ENCODE measurements at regions not wholly inside any gene's neighbourhood (a gene's known extent, or its start where the extent isn't known, plus 50 kb on each side); places are given as distances from the start of the nearest gene placed in this dataset.
"Not testable (repeated sequence)": the region's sequence is repeated elsewhere in the genome, so short reads cannot be mapped to it uniquely, and the experiment has no call there.

DNA sequence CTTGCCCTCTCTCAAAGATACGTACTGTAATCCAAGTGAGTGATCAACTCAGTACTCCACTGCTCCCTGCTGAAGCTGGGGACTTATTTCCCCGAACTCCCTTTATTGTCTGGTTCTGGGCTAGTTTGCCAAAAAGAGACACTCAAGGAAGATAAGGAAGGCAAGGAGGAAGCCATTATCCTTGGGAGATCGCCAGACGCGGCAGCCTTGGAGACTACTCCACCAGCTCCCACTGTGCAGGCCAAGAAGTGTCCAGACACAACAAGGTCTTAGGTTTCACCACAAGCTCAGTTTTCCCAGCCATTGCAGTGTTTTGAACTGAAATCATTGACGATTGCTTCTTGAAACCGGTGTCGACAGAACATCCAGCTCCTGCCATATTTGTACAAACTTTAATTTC is 439.6 kb upstream of the UBE2E3 start:
- no CpG with 5 or more reads among the region's 8 CpGs for WGBS (ENCODE audit: extremely low coverage, insufficient coverage, low lambda C conversion rate)
- Histone ChIP-seq H3K23ac (ENCODE audit: low read length) (no peak overlapping the region), H3K27me3 (ENCODE audit: insufficient read depth, low read length, poor library complexity) (no peaks in the 10 kb centered on the region), H2BK15ac (replicated peaks; ENCODE audit: low read depth) (no peak overlapping the region), H4K5ac (ENCODE audit: low read length) (no peak overlapping the region), H3K79me2 (ENCODE audit: control insufficient read depth, insufficient read depth, low read length) (no peaks in the 10 kb centered on the region), H3K18ac (ENCODE audit: low read length) (no peak overlapping the region), H3K4me1 (ENCODE audit: control insufficient read depth, low read depth, low read length) (peaks cover 1% of the 10 kb centered on the region), H3K4me3 (ENCODE audit: low read length) (no peak overlapping the region), H2AK5ac (ENCODE audit: low read length) (no peak overlapping the region), H3K36me3 (ENCODE audit: control insufficient read depth, insufficient read depth, low read length) (no peaks in the 10 kb centered on the region), H3K4me2 (ENCODE audit: low read length) (no peak overlapping the region), H3K4ac (ENCODE audit: low read depth, low read length) (no peak overlapping the region), H3K56ac (ENCODE audit: low read length) (no peak overlapping the region), H3K79me1 (ENCODE audit: low read length) (no peaks in the 10 kb centered on the region), H2BK5ac (ENCODE audit: low read length) (no peak overlapping the region), H4K8ac (ENCODE audit: low read depth, low read length) (no peak overlapping the region), H2BK120ac (ENCODE audit: low read depth, low read length) (no peak overlapping the region), H3K9ac (ENCODE audit: low read length) (no peak overlapping the region), H3K27ac (ENCODE audit: low read depth, low read length) (no peak overlapping the region)
- peak; percentile 26 for DNase-seq

DNA sequence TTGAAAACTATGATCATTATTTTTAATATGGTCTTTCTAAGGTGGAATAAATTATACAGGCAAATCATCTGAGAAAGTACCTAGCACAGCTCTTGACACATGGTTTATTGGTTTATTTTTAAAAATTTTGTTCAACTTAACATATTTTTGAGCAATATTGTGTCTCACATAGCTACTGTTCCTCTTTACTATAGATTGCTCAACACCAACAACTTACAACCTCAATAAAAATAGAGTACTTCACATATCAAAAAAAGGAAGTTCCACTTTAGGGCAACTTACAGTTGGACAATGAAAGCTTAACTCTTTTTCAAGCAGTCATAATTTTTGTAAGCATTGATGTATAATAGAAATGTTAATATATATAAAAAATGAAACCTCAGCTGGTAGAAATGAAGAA is 440.9 kb upstream of the UBE2E3 start:
- no peaks in the 10 kb centered on the region for H3K36me3 ChIP-seq (ENCODE audit: control insufficient read depth, insufficient read depth, low read length)
- no peak overlapping the region for H4K8ac ChIP-seq (ENCODE audit: low read depth, low read length)
- no peak overlapping the region for H2AK5ac ChIP-seq (ENCODE audit: low read length)
- H3K4me2 ChIP-seq (ENCODE audit: low read length): no peak overlapping the region
- H3K27me3 ChIP-seq (ENCODE audit: insufficient read depth, low read length, poor library complexity): no peaks in the 10 kb centered on the region
- H3K79me2 ChIP-seq (ENCODE audit: control insufficient read depth, insufficient read depth, low read length): no peaks in the 10 kb centered on the region
- H3K4me3 ChIP-seq (ENCODE audit: low read length): no peak overlapping the region
- peaks cover 1% of the 10 kb centered on the region for H3K4me1 ChIP-seq (ENCODE audit: control insufficient read depth, low read depth, low read length)
- no peak overlapping the region for H3K4ac ChIP-seq (ENCODE audit: low read depth, low read length)
- no peak overlapping the region for H3K23ac ChIP-seq (ENCODE audit: low read length)
- no peak for DNase-seq
- H3K27ac ChIP-seq (ENCODE audit: low read depth, low read length): no peak overlapping the region
- no peak overlapping the region for H3K56ac ChIP-seq (ENCODE audit: low read length)
- no peak overlapping the region for H4K5ac ChIP-seq (ENCODE audit: low read length)
- no peak overlapping the region for H3K18ac ChIP-seq (ENCODE audit: low read length)
- no peaks in the 10 kb centered on the region for H3K79me1 ChIP-seq (ENCODE audit: low read length)
- H2BK120ac ChIP-seq (ENCODE audit: low read depth, low read length): no peak overlapping the region
- no peak overlapping the region for H3K9ac ChIP-seq (ENCODE audit: low read length)
- H2BK5ac ChIP-seq (ENCODE audit: low read length): no peak overlapping the region
- H2BK15ac ChIP-seq (replicated peaks; ENCODE audit: low read depth): no peak overlapping the region

DNA sequence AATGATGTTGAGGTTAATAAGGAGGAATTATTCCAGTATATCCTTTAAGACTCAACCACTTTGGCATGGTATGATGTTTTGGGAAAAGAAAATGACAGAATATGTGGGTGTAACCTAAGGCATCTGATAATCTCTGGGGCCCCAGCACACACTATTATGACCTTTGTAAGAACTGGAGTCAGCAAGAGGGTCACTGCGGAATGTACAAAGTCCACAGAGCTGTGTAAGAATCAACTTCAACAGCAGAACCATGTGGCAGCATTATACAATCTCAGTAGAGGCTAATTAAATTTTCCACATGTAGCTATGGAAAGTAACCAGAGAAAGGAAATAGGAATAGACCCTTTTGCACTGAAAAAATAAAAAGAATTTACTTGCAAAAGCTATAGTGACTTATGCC is 445.1 kb upstream of the UBE2E3 start:
- Histone ChIP-seq H3K4me3 (ENCODE audit: low read length) (no peak overlapping the region), H3K4me1 (ENCODE audit: control insufficient read depth, low read depth, low read length) (no peaks in the 10 kb centered on the region), H2AK5ac (ENCODE audit: low read length) (no peak overlapping the region), H4K8ac (ENCODE audit: low read depth, low read length) (no peak overlapping the region), H4K5ac (ENCODE audit: low read length) (no peak overlapping the region), H2BK120ac (ENCODE audit: low read depth, low read length) (no peak overlapping the region), H3K23ac (ENCODE audit: low read length) (no peak overlapping the region), H3K56ac (ENCODE audit: low read length) (no peak overlapping the region), H2BK15ac (replicated peaks; ENCODE audit: low read depth) (no peak overlapping the region), H3K9ac (ENCODE audit: low read length) (no peak overlapping the region), H3K27ac (ENCODE audit: low read depth, low read length) (no peak overlapping the region), H3K79me2 (ENCODE audit: control insufficient read depth, insufficient read depth, low read length) (no peaks in the 10 kb centered on the region), H3K4me2 (ENCODE audit: low read length) (no peak overlapping the region), H3K18ac (ENCODE audit: low read length) (no peak overlapping the region), H3K79me1 (ENCODE audit: low read length) (no peaks in the 10 kb centered on the region), H3K4ac (ENCODE audit: low read depth, low read length) (no peak overlapping the region), H3K36me3 (ENCODE audit: control insufficient read depth, insufficient read depth, low read length) (no peaks in the 10 kb centered on the region), H3K27me3 (ENCODE audit: insufficient read depth, low read length, poor library complexity) (no peaks in the 10 kb centered on the region), H2BK5ac (ENCODE audit: low read length) (no peak overlapping the region)
- no peak for DNase-seq
- no CpG with 5 or more reads among the region's 1 CpG for WGBS (ENCODE audit: extremely low coverage, insufficient coverage, low lambda C conversion rate)

DNA sequence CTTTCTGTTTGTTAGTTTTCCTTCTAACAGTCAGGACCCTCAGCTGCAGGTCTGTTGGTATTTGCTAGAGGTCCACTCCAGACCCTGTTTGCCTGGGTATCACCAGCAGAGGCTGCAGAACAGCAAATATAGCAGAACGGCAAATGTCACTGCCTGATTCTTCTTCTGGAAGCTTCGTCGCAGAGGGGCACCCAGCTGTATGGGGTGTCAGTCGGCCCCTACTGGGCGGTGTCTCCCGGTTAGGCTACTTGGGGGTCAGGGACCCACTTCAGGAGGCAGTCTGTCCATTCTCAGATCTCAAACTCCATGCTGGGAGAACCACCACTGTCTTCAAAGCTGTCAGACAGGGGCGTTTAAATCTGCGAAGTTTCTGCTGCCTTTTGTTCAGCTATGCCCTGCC is 448.6 kb upstream of the UBE2E3 start:
- H3K27me3 ChIP-seq (ENCODE audit: insufficient read depth, low read length, poor library complexity); H3K9ac ChIP-seq (ENCODE audit: low read length); H3K4me3 ChIP-seq (ENCODE audit: low read length); H3K23ac ChIP-seq (ENCODE audit: low read length); H3K36me3 ChIP-seq (ENCODE audit: control insufficient read depth, insufficient read depth, low read length); H3K56ac ChIP-seq (ENCODE audit: low read length); H3K18ac ChIP-seq (ENCODE audit: low read length); H2BK15ac ChIP-seq (replicated peaks; ENCODE audit: low read depth); H3K79me1 ChIP-seq (ENCODE audit: low read length); H3K79me2 ChIP-seq (ENCODE audit: control insufficient read depth, insufficient read depth, low read length); H2BK5ac ChIP-seq (ENCODE audit: low read length); H3K27ac ChIP-seq (ENCODE audit: low read depth, low read length); H2AK5ac ChIP-seq (ENCODE audit: low read length); H3K4me1 ChIP-seq (ENCODE audit: control insufficient read depth, low read depth, low read length); H2BK120ac ChIP-seq (ENCODE audit: low read depth, low read length); H4K8ac ChIP-seq (ENCODE audit: low read depth, low read length); H3K4me2 ChIP-seq (ENCODE audit: low read length); DNase-seq; H3K4ac ChIP-seq (ENCODE audit: low read depth, low read length); H4K5ac ChIP-seq (ENCODE audit: low read length): not testable (repeated sequence)
- no CpG with 5 or more reads among the region's 8 CpGs for WGBS (ENCODE audit: extremely low coverage, insufficient coverage, low lambda C conversion rate)

DNA sequence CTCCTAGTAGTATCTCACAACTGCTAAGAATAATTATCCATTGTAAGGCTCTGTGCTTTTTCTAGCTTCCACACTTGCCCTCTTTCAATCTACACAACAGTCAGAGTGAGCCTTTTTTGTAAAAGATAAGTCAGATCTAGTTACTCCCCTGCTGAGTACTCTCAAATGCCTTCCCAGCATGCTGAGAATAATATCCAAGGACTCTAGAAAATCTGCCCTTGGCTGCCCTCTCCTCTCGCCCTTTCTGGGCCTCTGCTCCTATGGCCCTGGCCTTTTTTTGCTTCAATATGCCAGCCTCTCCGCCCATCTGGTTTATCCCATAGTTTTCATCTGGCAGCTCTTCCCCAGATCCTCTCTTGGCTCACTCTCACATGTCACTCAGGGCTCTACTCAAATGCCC is 455.9 kb upstream of the UBE2E3 start:
- peak overlapping the region; percentile 84 for H3K18ac ChIP-seq (ENCODE audit: low read length)
- WGBS (ENCODE audit: extremely low coverage, insufficient coverage, low lambda C conversion rate): no CpG with 5 or more reads among the region's 2 CpGs
- no peak overlapping the region for H3K4me3 ChIP-seq (ENCODE audit: low read length)
- no peak overlapping the region for H3K27ac ChIP-seq (ENCODE audit: low read depth, low read length)
- H2BK120ac ChIP-seq (ENCODE audit: low read depth, low read length): no peak overlapping the region
- no peak overlapping the region for H2BK5ac ChIP-seq (ENCODE audit: low read length)
- H3K79me1 ChIP-seq (ENCODE audit: low read length): no peaks in the 10 kb centered on the region
- DNase-seq: peak; percentile 59
- no peaks in the 10 kb centered on the region for H3K36me3 ChIP-seq (ENCODE audit: control insufficient read depth, insufficient read depth, low read length)
- no peak overlapping the region for H4K8ac ChIP-seq (ENCODE audit: low read depth, low read length)
- no peak overlapping the region for H3K4me2 ChIP-seq (ENCODE audit: low read length)
- peaks cover 4% of the 10 kb centered on the region for H3K4me1 ChIP-seq (ENCODE audit: control insufficient read depth, low read depth, low read length)
- no peaks in the 10 kb centered on the region for H3K79me2 ChIP-seq (ENCODE audit: control insufficient read depth, insufficient read depth, low read length)
- H3K27me3 ChIP-seq (ENCODE audit: insufficient read depth, low read length, poor library complexity): no peaks in the 10 kb centered on the region
- H3K56ac ChIP-seq (ENCODE audit: low read length): no peak overlapping the region
- H4K5ac ChIP-seq (ENCODE audit: low read length): no peak overlapping the region
- H2BK15ac ChIP-seq (replicated peaks; ENCODE audit: low read depth): no peak overlapping the region
- H3K23ac ChIP-seq (ENCODE audit: low read length): no peak overlapping the region
- H3K4ac ChIP-seq (ENCODE audit: low read depth, low read length): no peak overlapping the region
- no peak overlapping the region for H3K9ac ChIP-seq (ENCODE audit: low read length)
- no peak overlapping the region for H2AK5ac ChIP-seq (ENCODE audit: low read length)

DNA sequence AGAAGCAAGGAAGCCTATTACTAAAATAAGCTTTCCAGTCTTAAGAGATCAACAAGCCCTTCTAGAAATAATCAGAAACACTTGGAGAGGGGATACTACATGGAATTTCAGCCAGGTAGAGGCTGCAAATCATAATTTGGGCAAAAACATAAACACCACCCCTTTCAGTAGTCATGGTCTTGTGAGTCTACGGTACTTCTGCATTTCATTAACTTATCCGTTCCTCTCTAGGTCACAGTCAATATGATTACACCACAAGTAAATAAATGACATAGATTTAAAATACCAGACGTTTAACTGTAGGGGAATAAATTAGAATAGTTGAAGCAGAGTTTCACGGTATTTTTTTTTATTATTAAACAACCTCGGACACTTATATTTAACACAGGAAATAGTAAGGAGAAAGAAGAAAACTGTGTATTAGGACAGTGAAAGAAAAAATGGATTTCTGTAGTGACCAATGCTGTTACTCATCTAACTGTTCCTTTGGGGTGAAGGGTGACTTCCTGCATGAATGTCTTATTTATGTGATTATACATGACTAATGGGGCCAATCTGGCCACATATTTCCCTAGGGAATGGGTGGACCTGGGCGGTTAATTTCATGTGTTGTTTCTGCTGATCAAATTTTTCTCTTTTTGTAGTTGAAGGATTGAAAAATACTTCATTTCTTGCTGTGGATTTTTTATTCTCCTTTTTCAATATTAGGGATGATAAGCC is 456.6 kb upstream of the UBE2E3 start:
- Histone ChIP-seq H3K18ac (ENCODE audit: low read length) (no peak overlapping the region), H2BK15ac (replicated peaks; ENCODE audit: low read depth) (peak overlapping the region; percentile 57), H4K5ac (ENCODE audit: low read length) (no peak overlapping the region), H4K8ac (ENCODE audit: low read depth, low read length) (no peak overlapping the region), H3K27me3 (ENCODE audit: insufficient read depth, low read length, poor library complexity) (no peaks in the 10 kb centered on the region), H2BK5ac (ENCODE audit: low read length) (no peak overlapping the region), H3K9ac (ENCODE audit: low read length) (no peak overlapping the region), H2BK120ac (ENCODE audit: low read depth, low read length) (no peak overlapping the region), H3K79me1 (ENCODE audit: low read length) (no peaks in the 10 kb centered on the region), H3K4me2 (ENCODE audit: low read length) (no peak overlapping the region), H3K4me3 (ENCODE audit: low read length) (no peak overlapping the region), H3K23ac (ENCODE audit: low read length) (no peak overlapping the region), H3K36me3 (ENCODE audit: control insufficient read depth, insufficient read depth, low read length) (no peaks in the 10 kb centered on the region), H3K79me2 (ENCODE audit: control insufficient read depth, insufficient read depth, low read length) (no peaks in the 10 kb centered on the region), H3K27ac (ENCODE audit: low read depth, low read length) (no peak overlapping the region), H3K4me1 (ENCODE audit: control insufficient read depth, low read depth, low read length) (peaks cover 4% of the 10 kb centered on the region), H3K56ac (ENCODE audit: low read length) (no peak overlapping the region), H3K4ac (ENCODE audit: low read depth, low read length) (no peak overlapping the region), H2AK5ac (ENCODE audit: low read length) (no peak overlapping the region)
- WGBS (ENCODE audit: extremely low coverage, insufficient coverage, low lambda C conversion rate): no CpG with 5 or more reads among the region's 6 CpGs
- no peak for DNase-seq

All from mesendoderm (in vitro differentiated cells).